ENCODE measurements at regions not wholly inside any gene's neighbourhood (a gene's known extent, or its start where the extent isn't known, plus 50 kb on each side); places are given as distances from the start of the nearest gene placed in this dataset.

- TF ChIP-seq CTCF (conservative IDR thresholded peaks at IDR 0.05; ENCODE audit: low read depth, low read length), result no peak
- no peak for TF ChIP-seq SMC3 (IDR thresholded peaks at IDR 0.05; ENCODE audit: low read depth, low read length)
Observed at GRCh38 chr16:5207001-5207523, 109.5 kb upstream of the EEF2KMT start.
